ENCODE measurements at regions not wholly inside any gene's neighbourhood (a gene's known extent, or its start where the extent isn't known, plus 50 kb on each side); places are given as distances from the start of the nearest gene placed in this dataset.

DNA sequence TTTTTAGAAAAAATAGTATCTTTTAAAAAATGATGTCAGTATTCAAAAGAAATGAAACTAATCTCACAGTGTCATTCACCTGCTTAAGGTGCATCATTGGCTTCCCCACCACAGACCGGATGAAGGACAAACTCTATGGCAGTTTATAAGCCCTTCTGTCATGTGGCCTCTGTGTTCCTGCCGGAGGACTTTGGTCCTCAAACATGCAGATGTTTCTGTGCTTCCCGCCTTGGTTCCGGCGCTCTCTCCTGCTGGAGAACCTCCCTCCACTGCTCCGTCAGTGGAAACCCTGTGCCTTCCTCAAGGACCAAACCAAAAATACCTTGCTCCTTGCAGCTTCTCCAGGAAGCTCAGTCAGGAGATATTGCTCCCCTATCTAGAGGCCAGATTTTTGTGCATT is 326.3 kb downstream of the UACA start:
- no peaks in the 10 kb centered on the region for H3K9me3 ChIP-seq (ENCODE audit: control insufficient read depth, insufficient read depth, low read depth, low read length)
- no peaks in the 10 kb centered on the region for H3K4me1 ChIP-seq (ENCODE audit: control insufficient read depth, extremely low read depth, insufficient read depth, low read length)
- DNase-seq (ENCODE audit: low read depth in 2 of 2): no peak
- no peaks in the 10 kb centered on the region for H3K79me2 ChIP-seq (ENCODE audit: control insufficient read depth, insufficient read depth, low read length)
- H2AFZ ChIP-seq (ENCODE audit: low read length): no peak overlapping the region
- H3K27ac ChIP-seq (ENCODE audit: insufficient read depth, low read length): no peak overlapping the region
- no peak overlapping the region for H3K4me3 ChIP-seq (replicated peaks in 1 of 4; ENCODE audit: control extremely low read depth in 1 of 4, insufficient read depth in 1 of 4, low read depth in 3 of 4, low read length in 4 of 4)
- no peaks in the 10 kb centered on the region for H3K36me3 ChIP-seq (ENCODE audit: control insufficient read depth, insufficient read depth, low read length)
- no peaks in the 10 kb centered on the region for H4K20me1 ChIP-seq (ENCODE audit: control insufficient read depth, extremely low read depth, insufficient read depth, low read length)
- H3K27me3 ChIP-seq (ENCODE audit: control insufficient read depth, insufficient read depth, low read length): peaks cover 22% of the 10 kb centered on the region
- H3K9ac ChIP-seq (ENCODE audit: insufficient read depth, low read length): no peak overlapping the region
- no peak for TF ChIP-seq EZH2 (IDR thresholded peaks at IDR 0.05; ENCODE audit: low read length, missing control alignments)
- TF ChIP-seq CTCF (conservative IDR thresholded peaks at IDR 0.05 in 1 of 2, IDR thresholded peaks at IDR 0.05 in 1 of 2; ENCODE audit: low read depth in 1 of 2, low read length in 2 of 2): no peak
- no peak overlapping the region for H3K4me2 ChIP-seq (ENCODE audit: extremely low read depth, insufficient read depth, low read length)

DNA sequence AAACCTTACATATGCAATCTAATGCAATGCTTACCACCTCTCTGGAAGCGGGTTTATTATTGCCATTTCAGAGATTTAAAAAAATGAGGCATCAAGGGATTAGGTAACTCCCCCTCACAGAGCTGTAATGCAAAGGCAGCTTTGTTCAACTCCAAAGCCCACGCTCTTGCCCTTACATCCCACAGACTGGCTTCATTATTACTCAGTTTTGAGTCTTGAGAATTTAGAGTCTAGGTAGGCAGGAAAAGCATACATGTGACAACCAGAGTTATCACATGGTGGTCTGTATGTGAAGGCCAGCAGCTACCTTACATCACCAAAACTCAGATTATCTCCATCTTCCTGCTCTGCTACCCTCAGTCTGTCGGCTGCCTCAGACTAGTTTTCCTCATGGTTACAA is 326.9 kb downstream of the UACA start:
- DNase-seq (ENCODE audit: low read depth in 2 of 2): no peak
- H2AFZ ChIP-seq (ENCODE audit: low read length): no peak overlapping the region
- H3K4me3 ChIP-seq (replicated peaks in 1 of 4; ENCODE audit: control extremely low read depth in 1 of 4, insufficient read depth in 1 of 4, low read depth in 3 of 4, low read length in 4 of 4): no peak overlapping the region
- H3K36me3 ChIP-seq (ENCODE audit: control insufficient read depth, insufficient read depth, low read length): no peaks in the 10 kb centered on the region
- H3K9ac ChIP-seq (ENCODE audit: insufficient read depth, low read length): no peak overlapping the region
- no peaks in the 10 kb centered on the region for H3K4me1 ChIP-seq (ENCODE audit: control insufficient read depth, extremely low read depth, insufficient read depth, low read length)
- H3K4me2 ChIP-seq (ENCODE audit: extremely low read depth, insufficient read depth, low read length): no peak overlapping the region
- no peaks in the 10 kb centered on the region for H3K9me3 ChIP-seq (ENCODE audit: control insufficient read depth, insufficient read depth, low read depth, low read length)
- TF ChIP-seq CTCF (conservative IDR thresholded peaks at IDR 0.05 in 1 of 2, IDR thresholded peaks at IDR 0.05 in 1 of 2; ENCODE audit: low read depth in 1 of 2, low read length in 2 of 2) (no peak), EZH2 (IDR thresholded peaks at IDR 0.05; ENCODE audit: low read length, missing control alignments) (no peak)
- H3K27me3 ChIP-seq (ENCODE audit: control insufficient read depth, insufficient read depth, low read length): peaks cover 16% of the 10 kb centered on the region
- no peak overlapping the region for H3K27ac ChIP-seq (ENCODE audit: insufficient read depth, low read length)
- no peaks in the 10 kb centered on the region for H4K20me1 ChIP-seq (ENCODE audit: control insufficient read depth, extremely low read depth, insufficient read depth, low read length)
- no peaks in the 10 kb centered on the region for H3K79me2 ChIP-seq (ENCODE audit: control insufficient read depth, insufficient read depth, low read length)

GRCh38 chr15:70435872-70436271 is 327.5 kb downstream of the UACA start:
- TF ChIP-seq CTCF (conservative IDR thresholded peaks at IDR 0.05 in 1 of 2, IDR thresholded peaks at IDR 0.05 in 1 of 2; ENCODE audit: low read depth in 1 of 2, low read length in 2 of 2) (no peak), EZH2 (IDR thresholded peaks at IDR 0.05; ENCODE audit: low read length, missing control alignments) (no peak)
- DNase-seq (ENCODE audit: low read depth in 2 of 2): no peak
- Histone ChIP-seq H4K20me1 (ENCODE audit: control insufficient read depth, extremely low read depth, insufficient read depth, low read length) (no peaks in the 10 kb centered on the region), H3K4me3 (replicated peaks in 1 of 4; ENCODE audit: control extremely low read depth in 1 of 4, insufficient read depth in 1 of 4, low read depth in 3 of 4, low read length in 4 of 4) (no peak overlapping the region), H3K27me3 (ENCODE audit: control insufficient read depth, insufficient read depth, low read length) (peaks cover 13% of the 10 kb centered on the region), H3K9ac (ENCODE audit: insufficient read depth, low read length) (no peak overlapping the region), H3K4me2 (ENCODE audit: extremely low read depth, insufficient read depth, low read length) (no peak overlapping the region), H3K4me1 (ENCODE audit: control insufficient read depth, extremely low read depth, insufficient read depth, low read length) (no peaks in the 10 kb centered on the region), H2AFZ (ENCODE audit: low read length) (no peak overlapping the region), H3K27ac (ENCODE audit: insufficient read depth, low read length) (no peak overlapping the region), H3K9me3 (ENCODE audit: control insufficient read depth, insufficient read depth, low read depth, low read length) (no peaks in the 10 kb centered on the region), H3K79me2 (ENCODE audit: control insufficient read depth, insufficient read depth, low read length) (no peaks in the 10 kb centered on the region), H3K36me3 (ENCODE audit: control insufficient read depth, insufficient read depth, low read length) (no peaks in the 10 kb centered on the region)
